SK-N-SH treated with all-trans-retinoic acid at 6 μM for 48 hours (cell line): ENCODE measurements at regions not wholly inside any gene's neighbourhood (a gene's known extent, or its start where the extent isn't known, plus 50 kb on each side); places are given as distances from the start of the nearest gene placed in this dataset.
"Not testable (repeated sequence)": the region's sequence is repeated elsewhere in the genome, so short reads cannot be mapped to it uniquely, and the experiment has no call there.

Experiments used
- ATAC-seq: fragments of 200-7000 bp; cut with Tn5 transposase; 3 replicates; pipeline ENCODE4 v1.9.1; 2020; ENCODE audit warnings: mild to moderate bottlenecking, moderate library complexity
- ARNTL ChIP-seq: fragments of 450-650 bp; formaldehyde crosslinking; IDR thresholded peaks from 2 replicates; pipeline ENCODE4 v1.5.0; 2020; ENCODE audit warnings: low read depth, mild to moderate bottlenecking, moderate library complexity, borderline replicate concordance
- BACH2 ChIP-seq: fragments of 250-450 bp; sonication (Bioruptor Pico); IDR thresholded peaks from 2 replicates; pipeline ENCODE4 v1.9.0; 2021; ENCODE audit warnings: mild to moderate bottlenecking, borderline replicate concordance
- CREB5 ChIP-seq: fragments of 250-450 bp; sonication (Bioruptor Pico); IDR thresholded peaks from 2 replicates; pipeline ENCODE4 v1.5.1; 2020; ENCODE audit warnings: low read depth, mild to moderate bottlenecking, moderate library complexity
- CSDC2 ChIP-seq: fragments of 250-450 bp; sonication (Bioruptor Pico); IDR thresholded peaks from 2 replicates; pipeline ENCODE4 v1.5.0; 2020; ENCODE audit warnings: mild to moderate bottlenecking, moderate library complexity
- CSRNP3 ChIP-seq: fragments of 250-450 bp; sonication (Bioruptor Pico); IDR thresholded peaks from 2 replicates; pipeline ENCODE4 v1.5.1; 2021; ENCODE audit warnings: mild to moderate bottlenecking, moderate library complexity
- ESRRG ChIP-seq: fragments of 250-450 bp; sonication (Bioruptor Pico); IDR thresholded peaks from 2 replicates; pipeline ENCODE4 v1.6.1; 2021; ENCODE audit warnings: mild to moderate bottlenecking
- GLIS3 ChIP-seq: fragments of 250-450 bp; sonication (Bioruptor Pico); IDR thresholded peaks from 2 replicates; pipeline ENCODE4 v1.5.0; 2020; ENCODE audit warnings: mild to moderate bottlenecking, moderate library complexity
- ISL1 ChIP-seq: fragments of 250-450 bp; sonication (Bioruptor Pico); IDR thresholded peaks from 2 replicates; pipeline ENCODE4 v2.1.2; 2022; ENCODE audit warnings: mild to moderate bottlenecking, moderate library complexity
- OSR1 ChIP-seq: fragments of 250-450 bp; sonication (Bioruptor Pico); IDR thresholded peaks from 2 replicates; pipeline ENCODE4 v1.8.0; 2022; ENCODE audit warnings: moderate library complexity, mild to moderate bottlenecking, inconsistent platforms
- PATZ1 ChIP-seq: fragments of 250-450 bp; sonication (Bioruptor Pico); IDR thresholded peaks from 2 replicates; pipeline ENCODE4 v1.8.0; 2020; ENCODE audit warnings: mild to moderate bottlenecking, moderate library complexity, borderline replicate concordance
- PPARA ChIP-seq: fragments of 250-450 bp; sonication (Bioruptor Pico); IDR thresholded peaks from 2 replicates; pipeline ENCODE4 v1.5.0; 2020; ENCODE audit warnings: mild to moderate bottlenecking, borderline replicate concordance
- RARB ChIP-seq: fragments of 250-450 bp; sonication (Bioruptor Pico); IDR thresholded peaks from 2 replicates; pipeline ENCODE4 v1.8.0; 2021; ENCODE audit warnings: mild to moderate bottlenecking, moderate library complexity
- SNAI2 ChIP-seq: fragments of 250-450 bp; sonication (Bioruptor Pico); IDR thresholded peaks from 2 replicates; pipeline ENCODE4 v1.5.0; 2020; ENCODE audit warnings: mild to moderate bottlenecking, moderate library complexity
- TCF4 ChIP-seq: fragments of 250-450 bp; sonication (Bioruptor Pico); IDR thresholded peaks from 2 replicates; pipeline ENCODE4 v1.8.0; 2021; ENCODE audit warnings: mild to moderate bottlenecking, moderate library complexity, borderline replicate concordance
- TOX ChIP-seq: fragments of 250-450 bp; sonication (Bioruptor Pico); IDR thresholded peaks from 2 replicates; pipeline ENCODE4 v1.8.0; 2021; ENCODE audit warnings: mild to moderate bottlenecking, moderate library complexity, borderline replicate concordance
- TSHZ2 ChIP-seq: fragments of 250-450 bp; sonication (Bioruptor Pico); IDR thresholded peaks from 2 replicates; pipeline ENCODE4 v1.5.0; 2020; ENCODE audit warnings: mild to moderate bottlenecking, moderate library complexity
- ZC3H10 ChIP-seq: fragments of 250-450 bp; sonication (Bioruptor Pico); IDR thresholded peaks from 2 replicates; pipeline ENCODE4 v1.5.1; 2021; ENCODE audit warnings: mild to moderate bottlenecking, moderate library complexity
- ZFP3 ChIP-seq: fragments of 250-450 bp; sonication (Bioruptor Pico); IDR thresholded peaks from 2 replicates; pipeline ENCODE4 v1.5.0; 2020; ENCODE audit warnings: mild to moderate bottlenecking, moderate library complexity
- ZFP30 ChIP-seq: fragments of 450-650 bp; formaldehyde crosslinking; IDR thresholded peaks from 2 replicates; pipeline ENCODE4 v1.5.0; 2022; ENCODE audit warnings: mild to moderate bottlenecking, moderate library complexity
- ZNF565 ChIP-seq: fragments of 450-650 bp; formaldehyde crosslinking; conservative IDR thresholded peaks from 2 replicates; pipeline ENCODE4 v1.5.0; 2020; ENCODE audit warnings: low read depth, mild to moderate bottlenecking, moderate library complexity
- ZNF70 ChIP-seq: fragments of 450-650 bp; formaldehyde crosslinking; IDR thresholded peaks from 2 replicates; pipeline ENCODE4 v1.5.0; 2020; ENCODE audit warnings: mild to moderate bottlenecking, moderate library complexity
- ZNF8 ChIP-seq: fragments of 450-650 bp; formaldehyde crosslinking; IDR thresholded peaks from 2 replicates; pipeline ENCODE4 v1.5.0; 2020; ENCODE audit warnings: mild to moderate bottlenecking, moderate library complexity

- TF ChIP-seq PATZ1 (CRISPR knock-in tag) = no peak
Observed at GRCh38 chr10:130936851-130937250, 374.7 kb downstream of the TCERG1L start (continued).

GRCh38 chr10:130938051-130938450 lies 373.5 kb downstream of the TCERG1L start:
- TF ChIP-seq ZNF8 (CRISPR knock-in tag) = no peak
- no peak for TF ChIP-seq CSRNP3 (CRISPR knock-in tag)
- no peak for TF ChIP-seq RARB (CRISPR knock-in tag)
- no peak for TF ChIP-seq ZNF565
- no peak for TF ChIP-seq TCF4
- no peak for TF ChIP-seq GLIS3
- no peak for TF ChIP-seq PATZ1 (CRISPR knock-in tag)
- no peak for TF ChIP-seq SNAI2 (CRISPR knock-in tag)
- no peak for TF ChIP-seq ARNTL (CRISPR knock-in tag)
- no peak for TF ChIP-seq ESRRG
- TF ChIP-seq BACH2 (CRISPR knock-in tag) = no peak
- ATAC-seq = no peak

- not testable (repeated sequence) for ATAC-seq
Observed at GRCh38 chr10:130938891-130939290, 372.6 kb downstream of the TCERG1L start.

- TF ChIP-seq GLIS3 = no peak
- no peak for TF ChIP-seq ZNF565
- TF ChIP-seq ZNF8 (CRISPR knock-in tag) = no peak
- TF ChIP-seq ZFP3 (CRISPR knock-in tag) = no peak
- TF ChIP-seq OSR1 (CRISPR knock-in tag) = no peak
- no peak for TF ChIP-seq CSDC2
- TF ChIP-seq PPARA (CRISPR knock-in tag) = no peak
- TF ChIP-seq ISL1 (CRISPR knock-in tag) = no peak
- TF ChIP-seq TOX (CRISPR knock-in tag) = no peak
- TF ChIP-seq TCF4 = no peak
- TF ChIP-seq ZFP30 (CRISPR knock-in tag) = no peak
- no peak for TF ChIP-seq BACH2 (CRISPR knock-in tag)
- no peak for TF ChIP-seq TSHZ2 (CRISPR knock-in tag)
- no peak for TF ChIP-seq ZNF70 (CRISPR knock-in tag)
- TF ChIP-seq SNAI2 (CRISPR knock-in tag) = no peak
- TF ChIP-seq ZC3H10 (CRISPR knock-in tag) = no peak
Observed at GRCh38 chr10:130941886-130942285, 369.6 kb downstream of the TCERG1L start.

GRCh38 chr10:130952086-130952485 lies 359.4 kb downstream of the TCERG1L start:
- TF ChIP-seq CREB5 (CRISPR knock-in tag) = no peak
- TF ChIP-seq ZNF70 (CRISPR knock-in tag) = no peak
- TF ChIP-seq GLIS3 = no peak
- TF ChIP-seq ZFP30 (CRISPR knock-in tag) = no peak
- TF ChIP-seq ARNTL (CRISPR knock-in tag) = no peak
- TF ChIP-seq BACH2 (CRISPR knock-in tag) = no peak
- no peak for TF ChIP-seq OSR1 (CRISPR knock-in tag)
- no peak for TF ChIP-seq TCF4
- TF ChIP-seq PPARA (CRISPR knock-in tag) = no peak
- TF ChIP-seq CSDC2 = no peak
- TF ChIP-seq, all 23 proteins: peak for 0
- ATAC-seq = no peak

More at GRCh38 chr10:130941886-130942285, 369.6 kb downstream of the TCERG1L start:
- no peak for ATAC-seq
